GM19467 (cell line): ENCODE measurements at regions not wholly inside any gene's neighbourhood (a gene's known extent, or its start where the extent isn't known, plus 50 kb on each side); places are given as distances from the start of the nearest gene placed in this dataset.

Source experiments
- ATAC-seq: cut with Tn5 transposase; IDR thresholded peaks from one replicate; pipeline ENCODE4 v1.9.1; 2021; ENCODE audit warnings: mild to moderate bottlenecking, moderate library complexity; ENCODE audit not compliant: unreplicated experiment

- no peak for ATAC-seq
Observed at GRCh38 chr6:93581371-93581770, 162.0 kb upstream of the EPHA7 start.

GRCh38 chr6:93580446-93580845 lies 161.1 kb upstream of the EPHA7 start:
- no peak for ATAC-seq

- no peak for ATAC-seq
Observed at GRCh38 chr6:93575495-93576267, 156.3 kb upstream of the EPHA7 start.

- no peak for ATAC-seq
Observed at GRCh38 chr6:93574299-93574698, 154.9 kb upstream of the EPHA7 start.

GRCh38 chr6:93571346-93571745 lies 152.0 kb upstream of the EPHA7 start:
- ATAC-seq, result no peak

GRCh38 chr6:93568169-93568568 lies 148.8 kb upstream of the EPHA7 start:
- no peak for ATAC-seq

GRCh38 chr6:93567164-93567563 lies 147.8 kb upstream of the EPHA7 start:
- no peak for ATAC-seq

GRCh38 chr6:93566285-93566684 lies 146.9 kb upstream of the EPHA7 start:
- no peak for ATAC-seq

- ATAC-seq, result no peak
Observed at GRCh38 chr6:93562582-93562981, 143.2 kb upstream of the EPHA7 start.

- ATAC-seq, result no peak
Observed at GRCh38 chr6:93555292-93555691, 135.9 kb upstream of the EPHA7 start.

- ATAC-seq, result no peak
Observed at GRCh38 chr6:93554018-93554417, 134.7 kb upstream of the EPHA7 start.

- no peak for ATAC-seq
Observed at GRCh38 chr6:93550551-93551276, 131.4 kb upstream of the EPHA7 start.

- ATAC-seq, result no peak
Observed at GRCh38 chr6:93549868-93550267, 130.5 kb upstream of the EPHA7 start.

GRCh38 chr6:93524671-93525451 lies 105.5 kb upstream of the EPHA7 start:
- ATAC-seq, result no peak

- no peak for ATAC-seq
Observed at GRCh38 chr6:93523365-93523764, 104.0 kb upstream of the EPHA7 start.

- no peak for ATAC-seq
Observed at GRCh38 chr6:93516441-93516840, 97.1 kb upstream of the EPHA7 start.

GRCh38 chr6:93515736-93516135 lies 96.4 kb upstream of the EPHA7 start:
- no peak for ATAC-seq

- ATAC-seq, result no peak
Observed at GRCh38 chr6:93498713-93499112, 79.4 kb upstream of the EPHA7 start.

GRCh38 chr6:93496548-93496947 lies 77.2 kb upstream of the EPHA7 start:
- no peak for ATAC-seq

- ATAC-seq, result no peak
Observed at GRCh38 chr6:93494057-93494456, 74.7 kb upstream of the EPHA7 start.

- ATAC-seq, result no peak
Observed at GRCh38 chr6:93474733-93475179, 55.4 kb upstream of the EPHA7 start.

- ATAC-seq, result no peak
Observed at GRCh38 chr6:93471281-93471680, 51.9 kb upstream of the EPHA7 start.
